ENCODE measurements at regions not wholly inside any gene's neighbourhood (a gene's known extent, or its start where the extent isn't known, plus 50 kb on each side); places are given as distances from the start of the nearest gene placed in this dataset.

GRCh38 chr2:192877159-192877558 is 682.4 kb upstream of the TMEFF2 start:
- TF ChIP-seq EZH2 (IDR thresholded peaks at IDR 0.05; ENCODE audit: borderline replicate concordance, insufficient read depth, low read depth, low read length, poor library complexity, severe bottlenecking) (no peak), CTCF (IDR thresholded peaks at IDR 0.05) (no peak)

All from B cell (primary cell).